WTC11 (cell line): ENCODE measurements at regions not wholly inside any gene's neighbourhood (a gene's known extent, or its start where the extent isn't known, plus 50 kb on each side); places are given as distances from the start of the nearest gene placed in this dataset.

ENCODE experiments used
- ATF3 ChIP-seq: sonication (generic); formaldehyde crosslinking; conservative IDR thresholded peaks from 2 replicates; pipeline ENCODE4 v1.8.1; 2022; ENCODE audit warnings: mild to moderate bottlenecking, missing genetic modification reagents
- CTCF ChIP-seq: fragments of 200-600 bp; IDR thresholded peaks from 2 replicates; pipeline ENCODE4 v1.8.0; 2022; ENCODE audit warnings: antibody characterized with exemption
- GABPB1 ChIP-seq: sonication (generic); formaldehyde crosslinking; IDR thresholded peaks from 2 replicates; pipeline ENCODE4 v1.8.1; 2023; ENCODE audit warnings: mild to moderate bottlenecking, missing genetic modification reagents
- PRDM15 ChIP-seq: sonication (generic); formaldehyde crosslinking; IDR thresholded peaks from 2 replicates; pipeline ENCODE4 v1.8.0; 2022; ENCODE audit warnings: missing genetic modification reagents
- SMAD3 ChIP-seq: sonication (generic); formaldehyde crosslinking; IDR thresholded peaks from 2 replicates; pipeline ENCODE4 v1.8.0; 2022; ENCODE audit warnings: missing genetic modification reagents, mild to moderate bottlenecking, borderline replicate concordance
- TEAD4 ChIP-seq: sonication (generic); formaldehyde crosslinking; IDR thresholded peaks from 2 replicates; pipeline ENCODE4 v1.8.0; 2022; ENCODE audit warnings: mild to moderate bottlenecking, missing genetic modification reagents
- USF2 ChIP-seq: sonication (generic); formaldehyde crosslinking; IDR thresholded peaks from 2 replicates; pipeline ENCODE4 v1.8.1; 2023; ENCODE audit warnings: mild to moderate bottlenecking, missing genetic modification reagents, moderate library complexity
- ZNF416 ChIP-seq: fragments of 250-450 bp; sonication (Bioruptor Pico); IDR thresholded peaks from 2 replicates; pipeline ENCODE4 v1.9.0; 2021; ENCODE audit warnings: mild to moderate bottlenecking, inconsistent platforms
- ZNF512 ChIP-seq: sonication (generic); formaldehyde crosslinking; IDR thresholded peaks from 2 replicates; pipeline ENCODE4 v1.8.1; 2022; ENCODE audit warnings: missing genetic modification reagents, borderline replicate concordance

DNA sequence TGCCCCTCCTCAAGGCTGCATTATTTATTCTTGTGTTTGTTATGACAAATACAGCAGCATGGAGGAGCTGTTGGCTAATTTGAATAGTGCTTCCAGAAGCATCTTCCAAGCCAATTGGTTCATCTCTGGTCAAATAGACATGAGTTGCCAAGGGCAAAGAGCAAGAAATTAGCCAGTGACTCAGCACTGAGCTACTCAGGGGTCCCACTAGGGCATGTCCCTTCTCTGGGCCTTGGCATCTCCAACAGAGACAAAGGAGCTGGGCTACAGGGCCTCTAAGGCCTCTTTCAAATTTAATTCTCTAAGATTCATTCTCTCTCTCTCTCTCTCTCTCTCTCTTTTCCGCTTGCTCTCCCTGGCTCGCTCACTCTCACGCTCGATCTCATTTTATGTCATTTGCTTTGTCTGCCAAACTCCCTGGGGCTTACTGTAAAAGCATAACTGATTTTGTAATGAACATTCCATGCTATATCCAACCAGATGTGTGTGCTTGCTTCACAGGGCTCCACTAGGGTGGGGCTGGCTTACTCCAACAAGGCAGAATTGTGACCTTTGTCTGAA is 86.7 kb upstream of the MAGEA4 start:
- TF ChIP-seq CTCF = no peak
- no peak for TF ChIP-seq TEAD4 (CRISPR knock-in tag)
- no peak for TF ChIP-seq ZNF512
- TF ChIP-seq ATF3 (CRISPR knock-in tag) = no peak
- no peak for TF ChIP-seq PRDM15 (CRISPR knock-in tag)
- no peak for TF ChIP-seq SMAD3
- no peak for TF ChIP-seq GABPB1
- no peak for TF ChIP-seq USF2 (CRISPR knock-in tag)
- TF ChIP-seq ZNF416 (CRISPR knock-in tag) = no peak
